H1 (cell line): ENCODE measurements at regions not wholly inside any gene's neighbourhood (a gene's known extent, or its start where the extent isn't known, plus 50 kb on each side); places are given as distances from the start of the nearest gene placed in this dataset.

Experiments
- CTCF ChIA-PET: fragments of 300-600 bp; sonication (Branson Sonifier 250); formaldehyde crosslinking; loops from one replicate; lab custom pipeline; 2021; ENCODE audit not compliant: partially characterized antibody; lab: Charles Lee
- POLR2A ChIA-PET: fragments of 300-600 bp; sonication (Branson Sonifier 250); formaldehyde crosslinking; loops from one replicate; lab custom pipeline; 2021; ENCODE audit warnings: inconsistent platforms; ENCODE audit not compliant: partially characterized antibody; lab: Charles Lee
- DNase-seq, 2 experiments: peaks; one replicate each; pipeline versions ENCODE4 v3.0.0 to v3.0.0-alpha.2; 2010 to 2022; ENCODE audit warnings: low spot score in 2 of 2, low read depth in 1 of 2, mixed read lengths in 1 of 2
- FAIRE-seq: peaks from 2 replicates; lab custom pipeline; 2011; peaks lifted over from hg19 to GRCh38; lab: Jason Lieb, UNC
- H2AFZ ChIP-seq: 2 replicates; pipeline ENCODE4 v1.8.1; 2012; ENCODE audit warnings: low read length, inconsistent platforms
- H2AK5ac ChIP-seq: 2 replicates; pipeline ENCODE4 v1.6.1; 2013; ENCODE audit warnings: low read depth, low read length
- H2BK120ac ChIP-seq: replicated peaks from 2 replicates; pipeline ENCODE3; 2013; ENCODE audit warnings: low read depth, low read length, inconsistent platforms
- H2BK12ac ChIP-seq: 2 replicates; pipeline ENCODE4 v1.6.1; 2013; ENCODE audit warnings: low read depth, low read length
- H2BK15ac ChIP-seq: 2 replicates; pipeline ENCODE4 v1.6.1; 2013; ENCODE audit warnings: low read length
- H2BK20ac ChIP-seq: 2 replicates; pipeline ENCODE4 v1.6.1; 2013; ENCODE audit warnings: low read length
- H2BK5ac ChIP-seq: 2 replicates; pipeline ENCODE4 v1.6.1; 2013; ENCODE audit warnings: low read depth, low read length
- H3K14ac ChIP-seq: 2 replicates; pipeline ENCODE4 v1.6.1; 2013; ENCODE audit warnings: inconsistent platforms; ENCODE audit not compliant: insufficient read length
- H3K18ac ChIP-seq: 2 replicates; pipeline ENCODE4 v1.6.1; 2013; ENCODE audit warnings: low read length; ENCODE audit errors: extremely low read depth
- H3K23ac ChIP-seq: 2 replicates; pipeline ENCODE4 v1.6.1; 2013; ENCODE audit warnings: inconsistent platforms; ENCODE audit not compliant: insufficient read length
- H3K23me2 ChIP-seq: 2 replicates; pipeline ENCODE4 v1.6.1; 2013; ENCODE audit warnings: low read depth, low read length
- H3K27ac ChIP-seq: 2 replicates; pipeline ENCODE4 v1.6.1; 2011; ENCODE audit warnings: low read depth, low read length, inconsistent platforms
- H3K27me3 ChIP-seq, 4 experiments: replicated peaks in 1 of 4; 1 replicate in 1 of 4; 2 replicates in 3 of 4; pipeline versions ENCODE4 v1.6.1 to v1.8.1; 2011 to 2013; ENCODE audit warnings: low read length in 3 of 4, mild to moderate bottlenecking in 3 of 4, inconsistent platforms in 2 of 4, mixed read lengths in 2 of 4, moderate library complexity in 1 of 4; ENCODE audit not compliant: control insufficient read depth in 3 of 4, insufficient read depth in 3 of 4; ENCODE audit errors: extremely low read depth in 1 of 4
- H3K36me3 ChIP-seq, 4 experiments: 2 replicates each; pipeline versions ENCODE4 v1.6.1 to v1.8.1; 2011 to 2013; ENCODE audit warnings: mild to moderate bottlenecking in 4 of 4, low read length in 3 of 4, moderate library complexity in 2 of 4, control low read depth in 1 of 4, inconsistent platforms in 1 of 4; ENCODE audit not compliant: insufficient read depth in 4 of 4, control insufficient read depth in 2 of 4
- H3K4ac ChIP-seq: replicated peaks from 2 replicates; pipeline ENCODE3; 2013; ENCODE audit warnings: low read length, low read depth, mixed read lengths, inconsistent platforms; ENCODE audit not compliant: insufficient read length
- H3K4me1 ChIP-seq, 4 experiments: replicated peaks in 1 of 4; 1 replicate in 1 of 4; 2 replicates in 3 of 4; pipeline versions ENCODE4 v1.6.1 to v1.8.1; 2011 to 2013; ENCODE audit warnings: low read length in 3 of 4, inconsistent platforms in 2 of 4, mixed read lengths in 1 of 4; ENCODE audit not compliant: insufficient read depth in 4 of 4, control insufficient read depth in 3 of 4
- H3K4me2 ChIP-seq, 2 experiments: 2 replicates each; pipeline versions ENCODE4 v1.6.1 to v1.8.1; 2011 to 2013; ENCODE audit warnings: low read depth in 2 of 2, low read length in 2 of 2, control low read depth in 1 of 2, inconsistent platforms in 1 of 2, mild to moderate bottlenecking in 1 of 2; ENCODE audit not compliant: insufficient read depth in 1 of 2
- H3K4me3 ChIP-seq, 4 experiments: fragments of 200-600, 300-600 bp in 1 of 4; sonication (generic), shearing (Covaris generic), sonication (Bioruptor Twin) in 1 of 4; 2 replicates each; pipeline versions ENCODE4 v1.5.1 to v1.8.1; 2011 to 2016; ENCODE audit warnings: low read length in 4 of 4, low read depth in 3 of 4, control low read depth in 2 of 4, inconsistent platforms in 2 of 4, mild to moderate bottlenecking in 2 of 4, mixed read lengths in 1 of 4, moderate library complexity in 1 of 4; ENCODE audit not compliant: insufficient read depth in 2 of 4; ENCODE audit errors: extremely low read depth in 1 of 4
- H3K56ac ChIP-seq: replicated peaks from 2 replicates; pipeline ENCODE3; 2013; ENCODE audit warnings: low read depth, mild to moderate bottlenecking, mixed read lengths, low read length, inconsistent platforms; ENCODE audit not compliant: insufficient read length
- H3K79me1 ChIP-seq: 2 replicates; pipeline ENCODE4 v1.6.1; 2013; ENCODE audit warnings: low read depth, low read length, control low read depth
- H3K79me2 ChIP-seq, 2 experiments: 2 replicates each; pipeline versions ENCODE4 v1.6.1 to v1.8.1; 2012 to 2013; ENCODE audit warnings: low read length in 2 of 2, mild to moderate bottlenecking in 2 of 2, inconsistent platforms in 1 of 2; ENCODE audit not compliant: insufficient read depth in 2 of 2, control insufficient read depth in 1 of 2
- H3K9ac ChIP-seq, 4 experiments: replicated peaks in 1 of 4; 1 replicate in 1 of 4; 2 replicates in 3 of 4; pipeline versions ENCODE4 v1.6.1 to v1.8.1; 2011 to 2013; ENCODE audit warnings: low read depth in 3 of 4, low read length in 3 of 4, control low read depth in 2 of 4, mild to moderate bottlenecking in 2 of 4, moderate library complexity in 2 of 4, inconsistent platforms in 1 of 4; ENCODE audit errors: extremely low read depth in 1 of 4
- H3K9me3 ChIP-seq, 2 experiments: 2 replicates each; pipeline versions ENCODE4 v1.6.1 to v1.8.1; 2012 to 2013; ENCODE audit warnings: mild to moderate bottlenecking in 2 of 2, moderate library complexity in 2 of 2, control low read depth in 1 of 2, inconsistent platforms in 1 of 2, low read depth in 1 of 2, low read length in 1 of 2, mixed read lengths in 1 of 2; ENCODE audit not compliant: insufficient read depth in 2 of 2
- H4K20me1 ChIP-seq, 2 experiments: replicated peaks in 1 of 2; 2 replicates each; pipeline versions ENCODE3 to v1.8.1; 2011 to 2013; ENCODE audit warnings: inconsistent platforms in 2 of 2, low read length in 2 of 2, mild to moderate bottlenecking in 1 of 2; ENCODE audit not compliant: insufficient read depth in 2 of 2, control insufficient read depth in 1 of 2
- H4K5ac ChIP-seq: 2 replicates; pipeline ENCODE4 v1.6.1; 2013; ENCODE audit warnings: low read length, low read depth, mixed read lengths, inconsistent platforms; ENCODE audit not compliant: insufficient read length
- H4K8ac ChIP-seq: 2 replicates; pipeline ENCODE4 v1.8.0; 2013; ENCODE audit warnings: mild to moderate bottlenecking, moderate library complexity, low read length, inconsistent platforms; ENCODE audit not compliant: insufficient read depth; ENCODE audit errors: extremely low read depth
- H4K91ac ChIP-seq: replicated peaks from 2 replicates; pipeline ENCODE3; 2013; ENCODE audit warnings: low read length, mixed read lengths, inconsistent platforms; ENCODE audit not compliant: insufficient read length
- CBX8 ChIP-seq: fragments of 300-800, 300-1000 bp; sonication (generic); IDR thresholded peaks from 2 replicates; pipeline ENCODE4 v1.7.1; 2016; ENCODE audit warnings: low read depth, low read length, borderline replicate concordance
- CHD2 ChIP-seq: IDR thresholded peaks from 2 replicates; pipeline ENCODE4 v1.6.1; 2012; ENCODE audit warnings: low read length, improper control_type of control experiment
- CREB1 ChIP-seq: IDR thresholded peaks from 2 replicates; pipeline ENCODE4 v1.6.1; 2012; ENCODE audit warnings: inconsistent platforms
- EP300 ChIP-seq, 2 experiments: IDR thresholded peaks; 1 replicate in 1 of 2; 2 replicates in 1 of 2; pipeline ENCODE4 v1.6.1; 2011 to 2012; ENCODE audit warnings: low read depth in 2 of 2, low read length in 2 of 2, mild to moderate bottlenecking in 2 of 2, borderline replicate concordance in 1 of 2, inconsistent platforms in 1 of 2, moderate library complexity in 1 of 2
- JUN ChIP-seq: IDR thresholded peaks from 2 replicates; pipeline ENCODE4 v1.6.1; 2011; ENCODE audit warnings: low read depth, mild to moderate bottlenecking, improper control_type of control experiment, low read length
- KDM4A ChIP-seq: IDR thresholded peaks from one replicate; pipeline ENCODE4 v1.7.1; 2012; ENCODE audit warnings: low read depth, mild to moderate bottlenecking, moderate library complexity, low read length, inconsistent platforms; ENCODE audit not compliant: severe bottlenecking
- NRF1 ChIP-seq: IDR thresholded peaks from 2 replicates; pipeline ENCODE4 v1.6.1; 2011; ENCODE audit warnings: mild to moderate bottlenecking, low read depth, low read length, improper control_type of control experiment
- POLR2A ChIP-seq, 2 experiments: IDR thresholded peaks; 1 replicate in 1 of 2; 2 replicates in 1 of 2; pipeline ENCODE4 v1.6.1; 2011; ENCODE audit warnings: low read depth in 2 of 2, low read length in 2 of 2, mild to moderate bottlenecking in 2 of 2; ENCODE audit errors: control extremely low read depth in 1 of 2
- RAD21 ChIP-seq, 2 experiments: IDR thresholded peaks in 1 of 2; conservative IDR thresholded peaks in 1 of 2; 2 replicates each; pipeline ENCODE4 v1.6.1; 2011; ENCODE audit warnings: low read depth in 2 of 2, low read length in 2 of 2, improper control_type of control experiment in 1 of 2, inconsistent platforms in 1 of 2, mild to moderate bottlenecking in 1 of 2, moderate library complexity in 1 of 2
- RNF2 ChIP-seq: fragments of 200-900, 300-1000 bp; sonication (generic); IDR thresholded peaks from 2 replicates; pipeline ENCODE4 v1.7.1; 2016; ENCODE audit warnings: borderline replicate concordance, low read depth, mild to moderate bottlenecking, antibody characterized with exemption, low read length; ENCODE audit not compliant: poor library complexity, severe bottlenecking; ENCODE audit errors: missing control alignments
- SIX5 ChIP-seq: IDR thresholded peaks from 2 replicates; pipeline ENCODE4 v1.6.1; 2011; ENCODE audit warnings: mild to moderate bottlenecking, low read depth, low read length
- SP1 ChIP-seq: IDR thresholded peaks from 2 replicates; pipeline ENCODE4 v1.6.1; 2011; ENCODE audit warnings: low read depth, low read length
- TAF1 ChIP-seq: IDR thresholded peaks from 2 replicates; pipeline ENCODE4 v1.6.1; 2011; ENCODE audit warnings: mild to moderate bottlenecking, low read depth, low read length
- TEAD4 ChIP-seq: IDR thresholded peaks from 2 replicates; pipeline ENCODE4 v1.6.1; 2012; ENCODE audit warnings: low read depth, low read length, inconsistent platforms, mixed read lengths
- YY1 ChIP-seq: IDR thresholded peaks from 2 replicates; pipeline ENCODE4 v1.6.1; 2011; ENCODE audit warnings: low read depth, mild to moderate bottlenecking, low read length
- WGBS, 2 experiments: shearing (Covaris generic) in 1 of 2; methylation state at CpG; one replicate each; pipeline versions ENCODE4 v1.1.6 to v1.1.7; 2013 to 2015; ENCODE audit warnings: low lambda C conversion rate in 2 of 2, mixed read lengths in 2 of 2, inconsistent platforms in 1 of 2, low coverage in 1 of 2, missing lambda C conversion rate in 1 of 2; ENCODE audit not compliant: insufficient replicate concordance in 2 of 2, insufficient coverage in 1 of 2, insufficient read length in 1 of 2; ENCODE audit errors: extremely low coverage in 1 of 2, missing lambda C conversion rate in 1 of 2; 5-methylcytosine and 5-hydroxymethylcytosine counted together

DNA sequence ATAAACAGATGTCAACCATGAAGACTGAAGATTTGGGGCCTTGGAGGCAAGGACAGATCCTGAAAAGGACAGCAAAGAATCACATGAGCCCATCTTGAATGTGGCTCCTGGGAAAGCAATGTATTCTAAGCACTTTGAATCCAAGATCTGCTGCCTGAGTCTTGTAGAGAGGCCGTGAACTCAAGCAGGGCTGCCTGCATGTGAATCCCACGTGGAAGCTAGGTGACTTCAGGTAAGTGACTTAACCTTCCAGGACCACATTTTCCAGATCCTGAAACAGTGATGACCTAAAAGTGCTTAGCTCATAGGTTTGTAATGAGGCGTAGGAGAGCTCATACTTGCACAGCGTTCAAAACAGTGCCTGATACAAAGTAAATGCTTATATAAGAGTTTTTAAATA lies 373.0 kb upstream of the SALL1 start:
- ChIA-PET CTCF (interaction anchor here (0.8 kb wide), 1 partner anchor 378 kb away, joined by 3 read pairs; no protein-coding TSS in a partner anchor), POLR2A (interaction anchor here (0.6 kb wide), 1 partner anchor 114 kb away, joined by 3 read pairs; no protein-coding TSS in a partner anchor)
- H3K9me3 ChIP-seq: 0 out of 4 replicates have a peak, but pooled peaks cover 0 to 3% of the 10 kb centered on the region in 2 experiments
- H4K5ac ChIP-seq: no peak overlapping the region
- no peak overlapping the region for H2BK12ac ChIP-seq
- no peak overlapping the region for H2BK15ac ChIP-seq
- H3K4me3 ChIP-seq: no peak overlapping the region
- no peaks in the 10 kb centered on the region for H4K20me1 ChIP-seq
- H2AFZ ChIP-seq: no peak overlapping the region
- no peak overlapping the region for H3K56ac ChIP-seq
- H3K4ac ChIP-seq: no peak overlapping the region
- no peaks in the 10 kb centered on the region; the same call in 1 of the 2 replicates for H3K79me1 ChIP-seq
- no peaks in the 10 kb centered on the region for H3K79me2 ChIP-seq
- H3K9ac ChIP-seq: no peak overlapping the region
- H3K23me2 ChIP-seq: no peaks in the 10 kb centered on the region
- no peak for DNase-seq
- H2AK5ac ChIP-seq: no peak overlapping the region
- no peak overlapping the region for H4K91ac ChIP-seq
- no peak overlapping the region for H2BK20ac ChIP-seq
- H3K4me2 ChIP-seq: no peak overlapping the region
- no peak for FAIRE-seq
- WGBS, 2 experiments: 64% methylated on average over 4 of the region's 4 CpGs; no CpG with 5 or more reads in 1 of the 2 experiments
- H3K36me3 ChIP-seq: no peaks in the 10 kb centered on the region
- no peak overlapping the region for H3K18ac ChIP-seq
- H3K27ac ChIP-seq: no peak overlapping the region
- H3K27me3 ChIP-seq: no peaks in the 10 kb centered on the region
- H2BK120ac ChIP-seq: no peak overlapping the region
- no peak overlapping the region for H3K23ac ChIP-seq
- H3K4me1 ChIP-seq: peaks cover 2 to 6% (median 4%) of the 10 kb centered on the region in 4 experiments; a peak in 4 of 7 replicates
- no peak overlapping the region for H4K8ac ChIP-seq
- H2BK5ac ChIP-seq: no peak overlapping the region
- H3K14ac ChIP-seq: no peak overlapping the region
- TF ChIP-seq EP300 (IDR thresholded peaks at IDR 0.05; ENCODE audit: borderline replicate concordance in 1 of 2, low read depth in 2 of 2, low read length in 2 of 2): no peak
- TF ChIP-seq POLR2A (IDR thresholded peaks at IDR 0.05; ENCODE audit: control extremely low read depth in 1 of 2, low read depth in 2 of 2, low read length in 2 of 2): no peak
- no peak for TF ChIP-seq TEAD4
- no peak for TF ChIP-seq NRF1
- no peak for TF ChIP-seq SP1
- TF ChIP-seq RAD21 (IDR thresholded peaks at IDR 0.05 in 1 of 2, conservative IDR thresholded peaks at IDR 0.05 in 1 of 2; ENCODE audit: low read depth in 2 of 2, low read length in 2 of 2): no peak
- no peak for TF ChIP-seq SIX5
- no peak for TF ChIP-seq YY1
- TF ChIP-seq JUN: no peak
- TF ChIP-seq TAF1: no peak
- no peak for TF ChIP-seq RNF2
- TF ChIP-seq CREB1: no peak
- TF ChIP-seq CHD2: no peak
- TF ChIP-seq CBX8: no peak
- TF ChIP-seq KDM4A: no peak
